ENCODE measurements at regions not wholly inside any gene's neighbourhood (a gene's known extent, or its start where the extent isn't known, plus 50 kb on each side); places are given as distances from the start of the nearest gene placed in this dataset.

DNA sequence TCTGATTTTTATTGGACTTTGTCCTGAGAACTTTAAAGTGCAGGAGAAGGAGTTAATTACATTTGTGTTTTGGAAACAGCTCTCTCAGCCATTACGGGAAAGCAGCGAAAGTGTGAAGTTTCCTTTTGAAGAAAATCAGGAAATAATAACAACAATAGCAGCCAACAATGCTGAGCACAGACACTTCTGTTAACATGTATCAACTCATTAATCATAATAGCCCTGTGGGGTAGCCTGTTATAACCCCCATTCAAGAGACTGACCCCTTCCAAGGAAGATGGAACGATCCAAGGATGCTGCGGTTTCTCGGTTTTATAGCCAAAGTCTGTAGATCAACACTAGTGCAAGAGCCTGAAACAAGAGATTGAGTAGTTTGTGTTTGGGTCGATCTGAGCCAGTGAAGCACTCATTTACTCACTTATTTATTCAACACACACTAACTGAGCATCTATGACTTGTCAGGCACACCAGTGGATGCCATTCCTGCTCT is 195.5 kb downstream of the DRD1 start:
- intact Hi-C loops (cut with DNase I) = no loop called here
- Histone ChIP-seq H3K27me3 (no peaks in the 10 kb centered on the region), H3K4me1 (peaks cover 0 to 9% (median under 1%) of the 10 kb centered on the region in 12 donors), H3K36me3 (no peaks in the 10 kb centered on the region), H3K4me3 (no peak overlapping the region), H3K27ac (no peak overlapping the region), H3K9me3 (no peaks in the 10 kb centered on the region)
- ATAC-seq (no peak), DNase-seq (no peak)
- TF ChIP-seq, protein P1, sequence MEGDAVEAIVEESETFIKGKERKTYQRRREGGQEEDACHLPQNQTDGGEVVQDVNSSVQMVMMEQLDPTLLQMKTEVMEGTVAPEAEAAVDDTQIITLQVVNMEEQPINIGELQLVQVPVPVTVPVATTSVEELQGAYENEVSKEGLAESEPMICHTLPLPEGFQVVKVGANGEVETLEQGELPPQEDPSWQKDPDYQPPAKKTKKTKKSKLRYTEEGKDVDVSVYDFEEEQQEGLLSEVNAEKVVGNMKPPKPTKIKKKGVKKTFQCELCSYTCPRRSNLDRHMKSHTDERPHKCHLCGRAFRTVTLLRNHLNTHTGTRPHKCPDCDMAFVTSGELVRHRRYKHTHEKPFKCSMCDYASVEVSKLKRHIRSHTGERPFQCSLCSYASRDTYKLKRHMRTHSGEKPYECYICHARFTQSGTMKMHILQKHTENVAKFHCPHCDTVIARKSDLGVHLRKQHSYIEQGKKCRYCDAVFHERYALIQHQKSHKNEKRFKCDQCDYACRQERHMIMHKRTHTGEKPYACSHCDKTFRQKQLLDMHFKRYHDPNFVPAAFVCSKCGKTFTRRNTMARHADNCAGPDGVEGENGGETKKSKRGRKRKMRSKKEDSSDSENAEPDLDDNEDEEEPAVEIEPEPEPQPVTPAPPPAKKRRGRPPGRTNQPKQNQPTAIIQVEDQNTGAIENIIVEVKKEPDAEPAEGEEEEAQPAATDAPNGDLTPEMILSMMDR (IDR thresholded peaks at IDR 0.05) = no peak
- no peak for TF ChIP-seq POLR2A (IDR thresholded peaks at IDR 0.05)
- WGBS, 4 donors = 79 to 84% (median 80%) methylated on average over 6 of the region's 6 CpGs

- WGBS, 4 donors = 54 to 68% (median 60%) methylated on average over 4 of the region's 4 CpGs
- no peak for ATAC-seq
These were observed 197.0 kb downstream of the DRD1 start for GRCh38 chr5:175246889-175247520.

GRCh38 chr5:175246242-175246888 is 197.6 kb downstream of the DRD1 start:
- no peaks in the 10 kb centered on the region for H3K27me3 ChIP-seq
- H3K4me3 ChIP-seq = no peak overlapping the region
- ATAC-seq (no peak), DNase-seq (no peak)
- intact Hi-C loops (cut with DNase I) = no loop called here
- TF ChIP-seq, protein P1 (IDR thresholded peaks at IDR 0.05) = no peak
- no peak for TF ChIP-seq POLR2A (IDR thresholded peaks at IDR 0.05)
- no peaks in the 10 kb centered on the region for H3K9me3 ChIP-seq
- H3K36me3 ChIP-seq = no peaks in the 10 kb centered on the region
- WGBS, 4 donors = 66 to 75% (median 67%) methylated on average over 8 of the region's 8 CpGs
- peaks cover 0 to 6% (median 0%) of the 10 kb centered on the region in 12 donors for H3K4me1 ChIP-seq
- no peak overlapping the region for H3K27ac ChIP-seq

More at GRCh38 chr5:175246889-175247520, 197.0 kb downstream of the DRD1 start:
- TF ChIP-seq, protein P1 (IDR thresholded peaks at IDR 0.05) = no peak
- TF ChIP-seq POLR2A (IDR thresholded peaks at IDR 0.05) = no peak
- Histone ChIP-seq H3K27ac (no peak overlapping the region), H3K4me1 (peaks cover 0 to 6% (median 0%) of the 10 kb centered on the region in 12 donors), H3K27me3 (no peaks in the 10 kb centered on the region), H3K4me3 (no peak overlapping the region), H3K9me3 (no peaks in the 10 kb centered on the region), H3K36me3 (no peaks in the 10 kb centered on the region)
- no peak for DNase-seq
- intact Hi-C loops (cut with DNase I) = no loop called here

DNA sequence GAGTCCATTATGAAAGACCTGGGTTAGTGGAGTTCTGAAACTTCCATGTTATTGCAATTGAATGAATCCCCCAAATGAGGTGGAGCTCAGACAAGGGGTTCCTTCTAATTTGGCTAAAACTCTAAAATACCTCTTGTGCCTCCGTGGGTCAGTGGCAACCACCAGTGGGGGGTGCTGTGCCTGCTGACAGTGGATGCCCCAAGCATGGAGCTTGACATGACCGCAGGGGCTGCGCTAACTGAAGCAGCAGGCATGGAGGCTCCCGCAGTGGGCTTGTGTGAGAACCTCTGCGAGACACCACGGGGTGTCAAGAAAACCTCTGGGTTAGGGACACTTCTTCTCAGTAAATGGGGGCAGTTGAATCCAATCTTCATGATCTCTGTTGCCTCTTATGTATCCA is 200.5 kb downstream of the DRD1 start:
- Histone ChIP-seq H3K27ac (no peak overlapping the region), H3K9me3 (no peaks in the 10 kb centered on the region), H3K27me3 (peaks cover 0 to 13% (median 0%) of the 10 kb centered on the region in 9 donors), H3K4me1 (peaks cover 0 to 6% (median 0%) of the 10 kb centered on the region in 12 donors), H3K36me3 (no peaks in the 10 kb centered on the region), H3K4me3 (no peak overlapping the region)
- TF ChIP-seq POLR2A (IDR thresholded peaks at IDR 0.05) = no peak
- TF ChIP-seq, protein P1 (IDR thresholded peaks at IDR 0.05) = no peak
- WGBS, 4 donors = 67 to 88% (median 74%) methylated on average over 6 of the region's 6 CpGs
- no peak for DNase-seq
- no peak for ATAC-seq
- intact Hi-C loops (cut with DNase I) = no loop called here

Measured in heart left ventricle (tissue), 16 donors.